ENCODE measurements at regions not wholly inside any gene's neighbourhood (a gene's known extent, or its start where the extent isn't known, plus 50 kb on each side); places are given as distances from the start of the nearest gene placed in this dataset.

DNA sequence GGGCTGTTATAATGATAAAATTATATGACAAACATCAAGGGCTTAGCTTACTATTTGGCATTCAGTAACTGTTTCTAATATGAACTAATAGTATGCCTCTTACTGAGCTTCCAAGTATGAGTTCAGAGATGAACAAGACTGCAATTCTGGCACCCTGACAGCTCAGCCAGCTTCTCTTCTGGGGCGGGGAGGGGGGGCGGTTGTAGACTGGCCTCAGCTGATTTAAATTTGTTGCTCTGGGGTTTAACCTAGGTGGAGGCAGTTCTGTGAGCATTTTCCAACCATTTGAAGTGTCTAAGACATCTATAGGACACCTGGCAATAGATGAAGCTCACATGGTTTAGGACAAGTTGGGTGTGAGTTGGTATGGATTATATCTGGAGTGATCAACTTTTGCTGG lies 401.9 kb downstream of the QKI start:
- no peak for DNase-seq

DNA sequence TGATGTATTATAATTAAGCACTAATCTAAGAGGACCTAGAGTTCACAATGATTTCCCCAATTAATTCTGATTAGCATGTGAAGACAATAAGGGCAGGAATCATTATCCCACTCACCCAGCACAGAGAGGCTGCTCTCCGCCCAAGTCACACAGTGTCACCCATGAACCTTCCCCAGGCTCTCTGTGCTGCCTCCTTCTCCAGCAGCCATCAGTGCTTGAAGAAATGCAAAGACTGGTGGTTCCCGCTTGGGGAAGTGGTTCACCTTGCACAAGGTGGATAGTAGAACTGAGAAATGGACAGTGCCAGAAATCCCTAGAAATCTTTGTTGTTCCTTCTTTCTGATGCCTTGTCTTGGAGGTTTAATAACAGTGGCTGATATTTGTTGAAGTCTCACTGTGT lies 401.3 kb downstream of the QKI start:
- DNase-seq = no peak

DNA sequence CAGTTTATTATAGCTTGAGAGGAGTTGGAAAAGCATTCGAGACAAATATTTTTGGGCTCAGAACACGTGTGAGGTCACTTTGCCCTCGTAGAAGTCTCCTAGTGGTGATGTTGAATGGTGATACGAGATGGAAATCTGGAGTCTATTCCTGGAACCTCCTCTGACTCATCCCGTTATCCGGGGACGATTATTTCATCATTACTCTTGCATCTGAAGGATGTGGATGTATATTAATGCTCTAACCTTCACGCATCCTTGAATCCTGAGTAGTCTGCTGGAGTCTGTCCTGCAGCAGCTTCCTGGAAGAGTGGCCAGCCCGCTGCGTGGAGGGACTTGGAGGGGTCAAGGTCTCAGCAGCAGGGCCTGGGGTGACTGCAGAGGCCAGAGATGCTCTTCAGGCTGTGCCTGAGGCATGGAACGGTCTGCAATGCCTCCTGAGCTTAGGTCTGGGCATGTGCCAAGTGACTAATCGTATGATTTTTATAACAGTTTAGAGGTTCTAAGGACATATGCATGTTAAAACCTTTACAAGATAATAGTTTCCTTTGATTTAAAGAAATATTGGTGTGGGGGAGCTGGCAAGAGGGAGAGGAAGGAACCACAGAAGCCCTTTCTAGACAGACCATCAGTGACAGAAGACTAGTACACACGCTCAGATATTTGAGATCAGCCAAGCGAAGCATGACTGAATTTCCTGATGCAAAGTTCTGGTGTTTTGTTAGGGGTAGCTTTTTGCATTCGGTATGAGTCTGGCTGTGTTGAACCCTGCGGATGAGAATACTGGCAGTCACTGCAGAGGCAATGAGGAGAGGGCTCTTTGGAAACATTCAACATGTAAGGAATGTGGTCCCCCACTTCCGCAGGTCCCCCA lies 400.2 kb downstream of the QKI start:
- DNase-seq = no peak

DNA sequence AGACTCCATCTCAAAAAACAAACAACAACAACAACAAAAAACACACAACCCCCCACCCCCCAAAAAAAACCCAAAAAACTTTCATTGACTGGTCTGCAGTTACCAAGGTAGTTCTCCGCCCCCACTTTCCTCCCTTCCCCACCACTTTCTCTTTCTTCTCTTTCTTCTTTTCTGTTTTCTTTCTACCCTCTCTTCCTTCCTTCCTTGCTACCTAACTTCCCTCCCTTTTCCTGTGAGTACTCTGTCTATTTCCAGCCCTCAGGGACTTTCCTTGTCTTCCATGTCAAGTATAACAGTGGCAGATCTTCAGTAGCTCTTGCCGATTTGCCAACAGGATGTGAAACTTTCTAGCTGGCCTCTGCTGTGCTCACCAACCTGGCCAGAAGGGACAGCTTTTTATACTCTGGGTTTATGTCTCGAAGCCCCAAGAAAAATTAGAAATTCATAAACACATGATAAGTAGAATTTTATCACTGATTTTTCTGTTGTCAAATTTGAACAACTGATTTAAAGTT lies 399.5 kb downstream of the QKI start:
- no peak for DNase-seq

DNA sequence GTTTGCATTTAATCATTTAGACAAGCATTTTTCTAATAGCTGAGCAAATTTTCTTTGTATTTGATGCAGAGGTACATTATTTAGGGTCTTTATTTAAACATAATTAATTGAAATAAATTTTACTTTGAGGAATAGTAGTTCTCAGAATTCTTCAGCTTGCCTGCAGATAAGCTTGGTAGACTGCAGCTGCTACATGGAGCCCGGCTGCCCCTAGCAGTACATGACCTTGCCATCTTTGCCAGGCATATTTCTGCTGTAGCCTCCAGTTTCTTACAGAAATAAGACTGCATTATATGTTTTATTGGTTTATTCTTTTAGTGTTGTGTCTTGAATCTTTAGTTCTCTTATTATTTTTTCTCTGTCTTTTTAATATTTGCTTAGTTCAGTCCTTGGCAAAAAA lies 396.8 kb downstream of the QKI start:
- no peak for DNase-seq

DNA sequence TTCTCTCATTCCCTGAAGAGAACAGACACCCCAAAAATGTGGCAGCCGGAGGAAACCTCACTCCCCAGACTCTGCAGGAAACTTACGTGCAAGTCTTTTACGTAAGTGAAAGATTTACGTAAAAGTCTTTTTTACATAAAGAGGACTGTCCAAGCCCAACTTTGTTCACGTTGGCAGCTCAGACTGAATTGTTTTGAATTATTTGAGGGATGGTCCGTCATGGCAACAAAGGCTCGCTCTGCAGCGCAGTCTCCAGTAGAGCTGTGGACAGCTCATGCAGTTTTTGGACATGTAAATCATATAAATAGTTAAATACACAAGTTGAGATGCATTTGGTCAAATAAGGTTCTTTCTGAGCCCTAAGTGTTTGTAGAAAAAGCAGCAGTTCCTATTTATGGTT lies 394.8 kb downstream of the QKI start:
- DNase-seq = no peak

DNA sequence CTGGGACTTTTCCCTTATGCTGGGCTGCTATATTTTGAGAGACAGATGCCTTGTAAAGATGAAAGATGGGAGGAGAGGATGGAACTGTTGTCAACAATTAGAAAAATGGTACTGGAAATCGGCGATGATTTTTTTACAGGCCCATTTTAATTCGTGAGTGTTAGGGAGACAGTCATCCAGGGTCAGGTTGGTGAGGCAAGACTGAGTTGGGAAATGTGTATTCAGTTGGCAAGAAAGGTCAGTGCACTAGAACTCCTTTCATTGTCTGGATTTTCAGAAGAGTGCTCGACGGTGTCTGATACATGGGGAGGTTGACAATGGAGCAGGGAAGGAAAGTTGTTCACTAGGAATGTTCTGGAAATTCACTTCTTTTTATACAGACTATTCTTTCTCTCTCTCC lies 394.4 kb downstream of the QKI start:
- no peak for DNase-seq

DNA sequence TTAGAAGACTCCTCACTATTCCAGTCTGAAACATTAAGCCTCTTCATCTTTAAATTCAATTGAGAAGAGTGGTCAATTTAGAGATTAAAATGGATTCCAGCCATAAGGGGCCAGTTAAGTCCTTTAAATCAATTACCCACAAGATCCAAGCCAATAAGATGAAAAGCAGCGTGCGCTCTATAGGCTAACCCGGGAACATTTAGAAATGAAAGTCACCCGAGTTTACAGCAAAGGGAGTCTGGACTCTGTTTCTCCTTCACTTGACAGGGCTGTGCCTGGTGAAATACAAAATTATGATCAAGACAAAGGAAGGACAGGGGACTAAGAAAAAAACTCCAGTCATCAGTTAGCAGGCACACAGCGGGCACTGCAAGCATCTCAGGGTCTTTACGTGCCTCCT lies 393.7 kb downstream of the QKI start:
- DNase-seq = no peak

DNA sequence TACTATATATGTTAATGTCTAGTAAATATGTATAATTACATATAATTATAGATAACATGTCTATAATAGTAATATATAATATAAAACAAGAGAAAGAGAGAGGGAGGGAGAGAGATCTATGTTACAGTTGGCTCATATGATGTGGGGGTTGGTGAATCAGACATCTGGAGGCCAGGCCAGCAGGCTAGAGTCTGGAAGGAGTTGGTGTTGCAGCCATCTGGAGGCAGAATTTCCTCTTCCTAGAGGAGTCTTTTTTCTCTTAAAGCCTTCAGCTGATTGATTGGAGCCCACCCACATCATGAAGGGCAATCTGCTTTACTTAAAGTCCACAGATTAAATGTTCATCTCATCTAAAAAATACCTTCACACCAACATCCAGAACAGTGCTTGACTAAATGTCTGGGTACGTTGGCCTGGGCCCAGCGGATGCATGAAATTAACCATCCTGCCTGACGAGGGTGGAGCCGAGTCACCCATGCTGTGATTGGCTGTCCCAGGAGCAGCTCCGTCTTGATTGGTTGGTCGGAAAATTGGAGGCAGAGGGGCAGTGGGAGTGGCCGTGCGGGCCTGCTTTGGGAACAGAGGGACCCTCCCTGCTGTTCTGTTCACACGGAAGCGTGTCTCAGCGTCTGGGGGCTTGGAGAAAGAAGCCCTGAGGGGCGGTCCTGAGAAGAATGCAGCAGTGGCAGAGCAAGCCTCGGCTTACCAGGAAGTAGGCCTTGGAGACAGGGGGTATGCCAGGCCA lies 392.4 kb downstream of the QKI start:
- no peak for DNase-seq

DNA sequence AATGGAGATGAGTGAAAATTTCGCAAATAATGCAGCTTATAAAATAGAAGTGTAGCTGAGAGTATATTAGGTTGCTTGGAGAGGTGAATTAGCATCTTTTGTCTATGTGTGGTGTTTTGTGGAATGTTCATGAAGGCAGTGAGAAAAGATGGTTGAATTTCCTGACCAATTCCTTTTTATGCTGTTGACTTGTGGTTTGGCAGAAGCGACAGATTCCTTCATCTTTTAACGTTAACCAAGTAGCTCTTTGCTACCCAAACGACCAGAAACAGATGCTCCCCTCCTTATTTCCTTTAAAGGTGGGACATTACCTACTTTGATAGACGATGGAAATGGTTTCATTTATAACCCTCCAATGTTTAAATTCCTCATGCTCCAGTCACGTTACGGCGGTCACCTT lies 390.5 kb downstream of the QKI start:
- DNase-seq = no peak

DNA sequence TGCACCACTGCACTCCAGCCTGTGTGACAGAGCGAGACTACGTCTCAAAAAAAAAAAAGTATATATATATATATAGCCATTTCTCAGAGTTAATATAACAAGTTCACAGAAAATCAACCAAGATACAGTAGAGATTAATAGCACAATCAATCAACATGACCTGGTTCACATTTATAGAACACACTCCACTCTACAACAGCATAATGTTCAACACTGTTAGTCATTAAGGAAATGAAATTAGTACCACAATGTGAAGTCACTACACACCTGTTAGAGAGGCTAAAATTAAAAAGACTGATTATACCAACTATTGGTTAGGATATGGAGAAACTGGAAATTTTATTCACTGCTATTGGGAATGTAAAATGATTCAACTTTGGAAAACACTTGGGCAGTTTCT lies 387.7 kb downstream of the QKI start:
- DNase-seq = no peak

DNA sequence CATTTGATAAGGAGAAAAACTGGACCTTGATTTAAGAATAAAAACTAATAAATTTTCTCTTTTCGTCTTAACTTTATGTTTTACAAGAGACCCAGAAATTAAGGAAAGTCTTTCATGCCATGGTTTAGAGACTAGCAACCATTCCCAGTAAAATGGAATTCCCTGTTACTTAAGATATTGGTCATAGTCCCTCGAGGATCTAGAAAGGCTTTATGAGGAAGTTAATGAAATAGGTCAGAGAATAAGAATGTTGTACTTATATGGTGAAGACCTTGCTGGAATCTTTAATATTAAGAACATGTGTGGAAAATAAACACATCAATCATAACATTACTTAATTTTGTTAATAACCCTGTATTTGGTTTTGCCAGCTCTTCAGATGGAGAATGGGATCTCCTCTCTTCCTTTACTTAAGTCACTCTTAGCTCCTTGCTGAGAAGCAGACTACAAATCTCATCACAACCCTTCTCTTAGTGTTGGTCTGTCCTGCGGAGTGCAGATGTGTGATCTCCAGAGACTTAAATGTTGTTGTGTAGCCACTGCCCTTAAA lies 382.9 kb downstream of the QKI start:
- DNase-seq = no peak

DNA sequence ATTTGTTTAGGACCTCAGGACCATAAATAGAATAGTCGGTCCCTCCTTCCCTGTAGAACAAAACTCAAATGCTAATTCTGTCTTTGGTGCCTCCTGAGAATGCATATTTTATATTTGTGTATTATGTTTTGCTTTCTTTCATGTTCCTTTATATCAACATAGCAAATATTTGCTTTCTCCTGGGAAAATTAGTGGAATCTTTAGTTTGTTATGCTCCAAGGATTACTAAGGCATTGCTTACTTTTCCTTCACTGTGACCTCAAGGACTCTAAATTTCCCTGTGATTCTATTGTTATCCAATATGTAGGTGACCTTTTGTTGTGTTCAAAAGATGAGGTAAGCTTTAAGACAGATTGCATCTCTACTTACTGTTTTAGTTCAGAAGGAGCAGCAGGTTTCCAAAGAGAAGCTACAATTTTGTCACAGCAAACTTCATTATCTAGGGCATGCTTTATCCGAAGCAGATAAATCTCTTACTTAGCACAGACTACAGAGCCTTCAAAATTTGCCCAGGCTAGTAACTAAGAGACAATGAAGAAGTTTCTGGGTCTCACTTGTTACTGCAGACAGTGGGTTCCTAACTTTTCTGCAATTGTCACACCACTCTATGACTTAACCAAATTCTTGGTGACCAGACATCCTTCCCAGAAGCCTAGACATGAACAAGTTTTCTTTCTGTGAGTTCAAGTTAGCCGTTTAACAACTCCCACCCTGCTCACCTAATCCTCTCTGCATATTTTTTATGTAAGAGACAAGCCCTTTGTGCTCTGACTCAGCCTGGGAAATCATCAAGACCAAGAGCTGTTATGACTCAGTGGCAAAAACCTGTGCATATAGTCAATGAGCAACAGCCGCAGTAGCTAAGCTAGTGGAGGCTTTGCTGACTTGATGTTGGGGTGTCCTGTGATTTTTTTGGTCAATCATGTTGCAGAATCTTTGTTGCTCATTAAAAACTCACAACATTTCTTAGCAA lies 378.8 kb downstream of the QKI start:
- no peak for DNase-seq

DNA sequence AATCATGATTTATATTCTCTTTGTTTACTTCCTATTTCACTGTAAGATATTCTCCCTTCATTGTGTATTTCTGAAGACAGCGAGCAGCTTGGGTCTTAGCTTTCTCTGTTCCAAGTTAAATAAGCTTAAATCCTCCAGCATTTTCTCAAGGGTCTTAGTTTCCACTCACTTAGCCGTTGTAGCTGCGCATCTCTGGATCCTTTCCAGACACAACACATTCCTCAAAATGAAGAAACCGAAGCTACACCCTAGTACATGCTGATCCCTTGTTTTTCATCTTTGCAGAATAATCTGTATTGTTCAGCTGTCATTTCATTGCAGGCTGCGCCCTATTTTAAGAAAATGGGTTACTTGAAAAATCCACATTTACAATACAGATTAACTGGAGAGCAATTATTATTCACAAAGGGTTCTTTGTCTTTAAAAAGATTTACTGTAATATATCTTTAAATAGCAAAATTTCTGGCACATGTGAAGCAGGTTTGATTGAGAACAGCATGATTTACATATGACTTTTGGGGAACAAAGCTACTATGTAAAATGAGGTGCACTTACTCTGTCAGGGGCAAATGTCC lies 375.8 kb downstream of the QKI start:
- DNase-seq = no peak

DNA sequence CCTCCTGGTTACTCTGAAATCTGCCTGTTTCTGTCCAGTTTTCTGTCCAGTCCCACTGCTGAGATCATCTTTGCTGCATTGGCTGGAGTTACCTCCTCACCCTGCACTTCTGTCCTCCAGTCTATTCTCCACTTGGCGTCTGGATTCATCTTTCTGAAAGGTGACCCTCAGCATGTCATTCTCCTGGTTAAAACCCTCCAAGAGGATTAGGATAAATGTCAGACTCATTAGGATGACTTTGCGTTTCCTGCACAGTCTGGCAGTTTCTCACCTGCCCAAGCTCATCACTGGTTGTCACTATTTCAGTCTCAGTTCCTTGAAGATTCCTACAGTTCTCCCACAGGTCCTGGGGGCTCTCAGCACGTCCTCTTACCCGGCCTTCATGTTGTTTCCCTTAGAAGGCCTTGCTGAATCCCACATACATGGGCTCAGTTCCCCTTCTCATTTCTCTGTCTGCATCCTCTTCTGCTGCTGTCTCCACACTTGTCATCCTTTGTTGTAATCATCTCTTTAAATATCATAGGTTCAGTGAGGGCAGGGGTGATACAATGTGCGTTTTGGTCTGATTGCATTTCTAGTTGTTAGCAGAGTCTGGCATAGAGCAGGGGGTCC lies 374.8 kb downstream of the QKI start:
- no peak for DNase-seq

DNA sequence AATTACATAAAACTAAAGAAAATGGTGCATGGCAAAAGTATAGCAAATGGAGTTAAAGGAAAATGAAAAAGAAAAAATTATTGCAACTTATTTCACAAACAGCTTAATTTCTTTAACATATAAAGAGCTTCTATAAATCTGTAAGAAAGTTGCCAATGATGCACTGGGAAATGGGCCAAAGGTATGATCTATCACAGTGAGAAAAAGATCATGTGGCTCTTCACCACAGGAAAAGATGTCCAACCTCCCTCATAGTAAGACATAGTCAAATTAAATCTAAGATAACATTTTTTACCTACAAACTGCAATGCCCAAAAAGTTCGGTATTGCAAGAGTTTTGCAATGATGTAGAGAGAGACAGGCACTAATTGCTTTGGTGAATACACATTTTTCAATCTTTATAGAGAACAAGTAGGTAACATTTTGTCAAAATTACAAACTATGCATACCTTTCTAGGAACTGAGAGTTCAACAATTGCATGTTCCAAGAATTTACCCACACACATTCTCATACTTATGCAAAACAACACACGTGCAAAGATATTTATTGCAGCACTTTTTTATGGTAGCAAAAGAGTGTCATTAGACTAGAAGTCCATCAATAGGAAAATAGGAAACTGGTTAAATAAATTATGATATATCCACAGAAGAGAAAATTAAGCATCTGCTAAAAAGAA lies 372.6 kb downstream of the QKI start:
- DNase-seq = no peak

DNA sequence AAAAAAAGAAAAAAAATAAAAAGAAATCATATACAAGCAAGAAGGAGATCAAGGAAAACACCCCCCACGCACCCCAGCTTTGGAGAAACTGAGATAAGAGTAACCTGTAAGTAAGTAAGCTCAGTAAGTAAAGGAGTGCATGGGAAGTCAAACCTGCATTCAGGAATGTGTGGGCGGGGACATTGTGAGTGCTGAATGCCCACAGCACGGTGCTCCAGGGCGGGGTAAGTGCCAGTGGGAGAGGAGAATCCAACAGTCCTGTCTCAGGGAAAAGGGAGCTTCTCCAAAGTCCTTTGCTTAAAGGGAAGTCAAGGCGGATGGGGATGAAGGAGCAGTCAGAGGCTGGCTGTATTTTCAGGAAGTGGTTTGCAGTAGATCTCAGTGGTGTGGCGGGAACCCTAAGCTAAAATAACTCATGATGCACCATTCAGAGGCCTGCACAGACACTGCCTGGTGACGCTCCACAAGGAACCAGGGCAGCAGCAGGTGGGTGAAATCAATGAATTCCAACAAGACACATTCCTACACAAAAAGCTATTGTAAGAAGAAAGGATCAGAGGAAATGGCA lies 368.0 kb downstream of the QKI start:
- no peak for DNase-seq

DNA sequence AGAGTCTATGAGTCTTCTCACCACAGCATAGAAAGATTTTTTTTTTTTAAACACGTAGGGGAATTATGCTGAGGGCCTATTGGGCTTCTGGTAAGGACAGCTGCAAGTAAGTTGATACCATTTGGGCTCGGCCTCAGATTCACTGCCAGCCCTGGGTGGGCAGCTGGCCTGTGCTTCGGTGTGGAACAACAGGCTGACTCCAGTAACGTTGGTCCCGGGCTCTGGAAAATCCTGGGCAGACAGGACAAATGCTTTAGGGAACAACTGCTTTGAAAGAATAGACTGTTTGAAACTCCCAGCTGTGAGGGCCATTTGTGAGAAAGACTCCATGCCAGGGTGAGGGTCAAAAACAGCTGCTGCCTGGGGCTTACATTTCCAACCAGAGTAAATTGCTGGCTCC lies 366.5 kb downstream of the QKI start:
- peak; percentile 31 for DNase-seq

DNA sequence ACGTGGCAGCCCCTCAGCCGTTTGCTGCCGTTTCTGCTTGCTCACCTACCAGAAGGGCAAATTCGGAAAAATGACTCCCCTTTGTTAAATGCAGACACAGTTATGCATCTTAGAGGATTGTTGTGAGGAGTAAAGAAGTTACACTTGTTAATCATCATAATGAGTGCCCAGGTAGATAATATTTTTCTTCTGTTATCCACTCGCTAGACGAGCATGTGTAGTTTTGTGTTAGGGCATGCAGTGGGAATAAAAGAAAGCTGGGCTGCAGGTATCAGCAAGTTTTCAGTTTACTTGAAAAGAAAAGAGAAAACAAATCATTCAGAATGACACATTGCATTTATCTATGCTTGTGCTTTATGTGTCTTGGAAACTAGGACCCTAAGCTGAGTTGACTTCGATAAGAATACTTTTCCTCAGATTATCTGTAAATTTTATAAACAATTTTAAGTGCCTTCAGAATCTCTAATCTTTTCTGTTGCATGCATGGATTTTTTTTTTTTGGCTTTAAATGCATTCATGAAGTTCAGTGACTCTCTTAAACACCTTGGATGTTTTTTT lies 365.3 kb downstream of the QKI start:
- no peak for DNase-seq

DNA sequence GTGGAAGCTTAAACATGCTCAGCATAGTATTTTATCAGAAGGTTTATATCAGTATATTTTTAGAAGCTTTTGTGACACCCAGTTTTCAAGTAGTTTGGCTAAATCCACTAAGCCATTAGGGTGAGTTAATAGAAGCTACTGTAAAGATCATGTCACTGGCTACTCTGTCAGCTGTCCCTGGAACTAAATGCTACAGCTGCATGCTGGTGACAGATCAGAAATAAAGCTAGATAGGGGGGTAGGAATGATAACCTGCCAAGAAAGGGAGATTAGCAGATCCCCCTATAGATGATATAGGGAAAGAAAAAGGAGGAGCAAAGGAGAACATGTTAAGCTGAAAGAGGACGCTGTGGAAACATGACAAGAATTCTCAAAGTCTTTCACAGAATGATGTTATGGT lies 363.2 kb downstream of the QKI start:
- DNase-seq = no peak

All from COR-L47 (cell line).